Mesodermal cell (in vitro differentiated cells): ENCODE measurements at regions not wholly inside any gene's neighbourhood (a gene's known extent, or its start where the extent isn't known, plus 50 kb on each side); places are given as distances from the start of the nearest gene placed in this dataset.
"Not testable (repeated sequence)": the region's sequence is repeated elsewhere in the genome, so short reads cannot be mapped to it uniquely, and the experiment has no call there.

Experiments
- H3K27ac ChIP-seq: 2 replicates; pipeline ENCODE4 v1.7.0; 2013; ENCODE audit warnings: mild to moderate bottlenecking, low read depth, low read length, moderate library complexity; ENCODE audit not compliant: severe bottlenecking
- H3K36me3 ChIP-seq: 2 replicates; pipeline ENCODE4 v1.7.1; 2013; ENCODE audit warnings: mild to moderate bottlenecking, low read length, moderate library complexity; ENCODE audit not compliant: control insufficient read depth, insufficient read depth
- H3K4me1 ChIP-seq: one replicate; pipeline ENCODE4 v1.7.1; 2013; ENCODE audit warnings: mild to moderate bottlenecking, low read length; ENCODE audit not compliant: insufficient read depth, control insufficient read depth, poor library complexity, severe bottlenecking
- H3K4me3 ChIP-seq: 2 replicates; pipeline ENCODE4 v1.7.0; 2013; ENCODE audit warnings: low read length, control low read depth, mild to moderate bottlenecking; ENCODE audit not compliant: insufficient read depth, poor library complexity, severe bottlenecking; ENCODE audit errors: extremely low read depth
- H3K9me3 ChIP-seq: 2 replicates; pipeline ENCODE4 v1.7.1; 2013; ENCODE audit warnings: mild to moderate bottlenecking, low read length, moderate library complexity; ENCODE audit not compliant: control insufficient read depth
- whole genome bisulfite sequencing, 2 experiments: methylation state at CpG; one replicate each; pipeline ENCODE4 v1.1.5; 2013; ENCODE audit warnings: missing lambda C conversion rate in 2 of 2; ENCODE audit not compliant: insufficient coverage in 2 of 2; 5-methylcytosine and 5-hydroxymethylcytosine counted together

- H3K4me3 ChIP-seq, result peak overlapping the region; percentile 50
- not testable (repeated sequence) for H3K9me3 ChIP-seq, H3K27ac ChIP-seq, H3K36me3 ChIP-seq, H3K4me1 ChIP-seq
- WGBS, 2 experiments, result 0% methylated on average over 4 of the region's 47 CpGs; no CpG with 5 or more reads in 1 of the 2 experiments
Observed at GRCh38 chr2:87075054-87075790, 53.6 kb upstream of the PLGLB1 start.

- peak overlapping the region; percentile 81 for H3K27ac ChIP-seq
- not testable (repeated sequence) for H3K36me3 ChIP-seq, H3K4me1 ChIP-seq, H3K9me3 ChIP-seq
- peak overlapping the region; percentile 50 for H3K4me3 ChIP-seq
- 0% methylated on average over 11 to 16 of the region's 64 CpGs for WGBS, 2 experiments
Observed at GRCh38 chr2:87075791-87076252, 54.2 kb upstream of the PLGLB1 start.

GRCh38 chr2:87076253-87077123, 54.8 kb upstream of the PLGLB1 start:
- not testable (repeated sequence) for H3K4me1 ChIP-seq, H3K9me3 ChIP-seq, H3K36me3 ChIP-seq
- WGBS, 2 experiments, result 0% methylated on average over 4 to 14 of the region's 84 CpGs
- Histone ChIP-seq H3K27ac (peak overlapping the region; percentile 81), H3K4me3 (peak overlapping the region; percentile 50)

GRCh38 chr2:87077124-87077446, 55.4 kb upstream of the PLGLB1 start:
- Histone ChIP-seq H3K4me3 (peak overlapping the region; percentile 42), H3K27ac (peak overlapping the region; percentile 66)
- H3K9me3 ChIP-seq, H3K4me1 ChIP-seq, H3K36me3 ChIP-seq: not testable (repeated sequence)
- no CpG with 5 or more reads among the region's 26 CpGs for WGBS, 2 experiments

- not testable (repeated sequence) for H3K27ac ChIP-seq, H3K36me3 ChIP-seq, H3K4me1 ChIP-seq, H3K9me3 ChIP-seq, H3K4me3 ChIP-seq
- no CpG with 5 or more reads among the region's 2 CpGs for WGBS, 2 experiments
Observed at GRCh38 chr2:87081727-87082126, 60.1 kb upstream of the PLGLB1 start.

GRCh38 chr2:87088079-87088478, 66.4 kb upstream of the PLGLB1 start:
- WGBS, 2 experiments, result 67 to 91% methylated on average over 1 to 2 of the region's 6 CpGs
- not testable (repeated sequence) for H3K27ac ChIP-seq

GRCh38 chr2:87089401-87089800, 67.8 kb upstream of the PLGLB1 start:
- not testable (repeated sequence) for H3K27ac ChIP-seq, H3K36me3 ChIP-seq, H3K9me3 ChIP-seq, H3K4me1 ChIP-seq, H3K4me3 ChIP-seq
- no CpG with 5 or more reads among the region's 5 CpGs for WGBS, 2 experiments

More at GRCh38 chr2:87088079-87088478, 66.4 kb upstream of the PLGLB1 start:
- not testable (repeated sequence) for H3K4me3 ChIP-seq, H3K36me3 ChIP-seq, H3K9me3 ChIP-seq, H3K4me1 ChIP-seq

- H3K4me1 ChIP-seq, H3K36me3 ChIP-seq, H3K27ac ChIP-seq, H3K4me3 ChIP-seq, H3K9me3 ChIP-seq: not testable (repeated sequence)
- WGBS, 2 experiments, result no CpG with 5 or more reads among the region's 7 CpGs
Observed at GRCh38 chr2:87093252-87093651, 71.6 kb upstream of the PLGLB1 start.

GRCh38 chr2:87093937-87094529, 72.4 kb upstream of the PLGLB1 start:
- not testable (repeated sequence) for H3K4me1 ChIP-seq, H3K36me3 ChIP-seq, H3K27ac ChIP-seq, H3K9me3 ChIP-seq, H3K4me3 ChIP-seq
- 90 to 100% methylated on average over 2 of the region's 12 CpGs for WGBS, 2 experiments

- H3K4me1 ChIP-seq, H3K9me3 ChIP-seq, H3K27ac ChIP-seq, H3K36me3 ChIP-seq, H3K4me3 ChIP-seq: not testable (repeated sequence)
Observed at GRCh38 chr2:87095804-87096203, 74.2 kb upstream of the PLGLB1 start.
